ENCODE measurements at regions not wholly inside any gene's neighbourhood (a gene's known extent, or its start where the extent isn't known, plus 50 kb on each side); places are given as distances from the start of the nearest gene placed in this dataset.
A peak's percentile ranks its signal among the peaks of the same experiment; 100 is the strongest.

DNA sequence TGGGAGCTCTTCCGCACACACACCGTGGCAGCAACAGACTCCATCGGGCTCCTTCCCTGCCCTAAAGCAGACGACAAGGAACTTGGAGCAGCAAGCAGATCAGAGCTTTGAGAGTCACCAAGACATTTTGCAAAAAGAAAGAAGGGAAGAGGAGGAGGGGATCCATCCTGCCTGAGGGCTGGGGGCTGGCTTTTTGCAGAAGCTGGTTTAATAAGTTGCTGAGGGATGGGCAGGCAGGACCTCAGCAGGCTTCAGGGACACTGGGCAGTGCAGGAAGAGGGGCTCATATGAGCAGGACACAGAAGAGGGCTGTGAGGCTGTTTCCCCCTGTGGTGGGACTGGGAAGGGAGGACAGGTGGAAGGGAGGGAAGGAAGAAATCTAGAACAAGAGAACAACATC is 133.4 kb upstream of the GSC start:
- no peaks in the 10 kb centered on the region for H3K36me3 Mint-ChIP-seq
- Histone ChIP-seq H3K9me3 (ENCODE audit: control insufficient read depth in 2 of 3, low read length in 3 of 3) (no peaks in the 10 kb centered on the region), H3K27me3 (ENCODE audit: control insufficient read depth in 2 of 2, insufficient read depth in 2 of 2, low read length in 2 of 2) (no peaks in the 10 kb centered on the region), H3K4me1 (ENCODE audit: control insufficient read depth in 2 of 2, insufficient read depth in 2 of 2, low read length in 2 of 2) (no peaks in the 10 kb centered on the region), H3K36me3 (ENCODE audit: control insufficient read depth in 2 of 3, insufficient read depth in 3 of 3, low read length in 3 of 3) (no peaks in the 10 kb centered on the region), H3K4me3 (ENCODE audit: low read length) (no peak overlapping the region), H3K27ac (ENCODE audit: low read depth, low read length) (no peak overlapping the region)
- no peak overlapping the region for H3K27ac Mint-ChIP-seq
- H3K9me3 Mint-ChIP-seq: no peaks in the 10 kb centered on the region
- ATAC-seq (no peak), DNase-seq (no peak)
- ChIA-PET POLR2A (interaction anchor here (0.5 kb wide), 1 partner anchor 203 kb away, joined by 3 read pairs; no protein-coding TSS in a partner anchor), CTCF (no interaction called here)
- H3K4me1 Mint-ChIP-seq: no peaks in the 10 kb centered on the region
- peaks cover 3 to 21% (median 5%) of the 10 kb centered on the region in 5 donors for H3K27me3 Mint-ChIP-seq
- no peak overlapping the region for H3K4me3 Mint-ChIP-seq
- intact Hi-C loops (cut with micrococcal nuclease): no loop called here

DNA sequence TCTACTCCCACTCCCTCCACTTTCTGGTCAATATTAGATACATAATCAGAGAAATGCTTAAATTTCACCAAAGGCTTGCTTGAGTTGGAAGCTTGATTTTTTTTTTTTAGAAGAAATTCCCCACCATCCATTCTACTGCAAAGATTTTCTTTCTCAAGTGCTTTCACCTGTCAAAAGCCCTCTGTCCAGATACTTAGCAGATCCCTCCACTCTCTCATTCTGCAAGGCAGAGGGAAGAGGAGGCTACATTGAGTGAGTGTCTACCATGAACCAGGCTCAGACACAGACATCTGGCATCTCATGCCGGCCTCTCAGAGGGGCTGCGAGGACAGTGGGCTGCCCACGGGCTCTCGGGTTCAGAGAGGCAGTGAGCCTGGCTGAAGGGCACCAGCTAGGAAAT is 127.6 kb upstream of the GSC start:
- CTCF ChIA-PET: no interaction called here
- no peak overlapping the region for H3K27ac ChIP-seq (ENCODE audit: low read depth, low read length)
- H3K4me3 ChIP-seq (ENCODE audit: low read length): no peak overlapping the region
- Mint-ChIP-seq H3K4me1 (no peaks in the 10 kb centered on the region), H3K36me3 (no peaks in the 10 kb centered on the region), H3K27me3 (peaks cover 0 to 14% (median 6%) of the 10 kb centered on the region in 5 donors), H3K4me3 (no peak overlapping the region), H3K9me3 (peaks cover 0 to 5% (median 0%) of the 10 kb centered on the region in 11 donors), H3K27ac (no peak overlapping the region)
- no peaks in the 10 kb centered on the region for H3K9me3 ChIP-seq (ENCODE audit: control insufficient read depth in 2 of 3, low read length in 3 of 3)
- intact Hi-C loops (cut with micrococcal nuclease): no loop called here
- ATAC-seq: no peak
- H3K36me3 ChIP-seq (ENCODE audit: control insufficient read depth in 2 of 3, insufficient read depth in 3 of 3, low read length in 3 of 3): no peaks in the 10 kb centered on the region
- no peak for DNase-seq
- H3K4me1 ChIP-seq (ENCODE audit: control insufficient read depth in 2 of 2, insufficient read depth in 2 of 2, low read length in 2 of 2): no peaks in the 10 kb centered on the region
- POLR2A ChIA-PET: no interaction called here
- no peaks in the 10 kb centered on the region for H3K27me3 ChIP-seq (ENCODE audit: control insufficient read depth in 2 of 2, insufficient read depth in 2 of 2, low read length in 2 of 2)

DNA sequence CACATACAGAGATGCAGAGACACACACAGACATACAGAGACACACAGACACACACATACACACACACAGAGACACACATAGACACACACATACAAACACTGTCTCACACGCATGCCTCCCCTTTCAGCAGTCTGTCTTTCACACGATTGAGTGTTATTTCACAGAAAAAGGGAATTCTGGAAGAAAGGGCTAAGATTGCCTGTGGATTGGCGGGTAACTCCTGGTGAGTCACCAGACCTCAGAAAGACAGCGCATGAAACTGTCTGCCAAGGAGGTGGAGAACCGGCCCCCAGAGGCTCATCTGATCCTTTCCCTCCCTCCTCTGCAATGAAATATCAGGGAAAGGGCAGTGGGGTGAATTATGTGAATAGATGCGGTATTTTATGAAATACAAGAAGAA is 127.2 kb upstream of the GSC start:
- no peaks in the 10 kb centered on the region for H3K27me3 ChIP-seq (ENCODE audit: control insufficient read depth in 2 of 2, insufficient read depth in 2 of 2, low read length in 2 of 2)
- H3K4me1 ChIP-seq (ENCODE audit: control insufficient read depth in 2 of 2, insufficient read depth in 2 of 2, low read length in 2 of 2): no peaks in the 10 kb centered on the region
- no peaks in the 10 kb centered on the region for H3K36me3 ChIP-seq (ENCODE audit: control insufficient read depth in 2 of 3, insufficient read depth in 3 of 3, low read length in 3 of 3)
- ChIA-PET POLR2A (no interaction called here), CTCF (no interaction called here)
- H3K9me3 ChIP-seq (ENCODE audit: control insufficient read depth in 2 of 3, low read length in 3 of 3): no peaks in the 10 kb centered on the region
- intact Hi-C loops (cut with micrococcal nuclease): no loop called here
- no peak for DNase-seq
- no peaks in the 10 kb centered on the region for H3K36me3 Mint-ChIP-seq
- H3K4me3 ChIP-seq (ENCODE audit: low read length): no peak overlapping the region
- H3K9me3 Mint-ChIP-seq: peaks cover 0 to 5% (median 0%) of the 10 kb centered on the region in 11 donors
- H3K27ac Mint-ChIP-seq: no peak overlapping the region
- H3K27me3 Mint-ChIP-seq: peaks cover 0 to 14% (median 6%) of the 10 kb centered on the region in 5 donors
- ATAC-seq: no peak
- H3K4me3 Mint-ChIP-seq: no peak overlapping the region
- no peak overlapping the region for H3K27ac ChIP-seq (ENCODE audit: low read depth, low read length)
- H3K4me1 Mint-ChIP-seq: no peaks in the 10 kb centered on the region

DNA sequence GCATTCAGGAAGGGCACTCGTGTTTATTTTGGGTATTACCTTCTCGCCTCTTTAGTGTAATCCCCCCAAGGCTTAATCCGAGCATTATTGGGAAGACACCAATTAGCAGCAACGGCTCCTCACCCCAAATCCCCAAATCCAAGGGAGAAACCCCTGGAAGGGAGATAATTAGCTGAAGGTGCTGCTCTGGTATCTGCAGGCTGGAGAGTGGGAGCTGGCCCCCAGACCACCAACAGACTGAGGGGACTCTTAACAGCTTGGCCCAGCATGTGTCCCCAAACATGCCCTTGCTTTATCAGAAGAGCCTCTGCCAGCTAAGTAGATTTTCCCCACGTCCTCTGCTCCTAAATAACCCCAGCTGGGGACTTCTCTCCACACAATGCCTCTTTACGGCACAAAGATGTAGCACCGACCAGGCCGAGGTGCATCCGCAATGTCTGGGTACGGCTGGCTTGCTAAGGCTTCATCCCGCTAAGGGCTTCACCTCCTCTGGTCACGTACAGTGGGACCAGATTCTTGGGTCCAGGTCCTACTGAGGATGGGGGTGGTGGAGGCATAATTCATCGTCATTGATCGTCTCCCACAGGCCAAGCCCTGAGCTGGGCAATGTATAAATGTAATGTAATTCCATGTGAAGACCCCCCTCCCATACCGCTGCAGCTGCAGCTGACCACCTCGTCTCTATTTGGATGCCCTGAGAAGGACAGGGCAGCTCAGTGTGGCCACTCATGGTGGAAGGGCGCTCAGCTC is 123.7 kb upstream of the GSC start:
- no peaks in the 10 kb centered on the region for H3K36me3 Mint-ChIP-seq
- intact Hi-C loops (cut with micrococcal nuclease): no loop called here
- POLR2A ChIA-PET: no interaction called here
- peaks cover 0 to 5% (median 0%) of the 10 kb centered on the region in 11 donors for H3K9me3 Mint-ChIP-seq
- no peaks in the 10 kb centered on the region for H3K4me1 ChIP-seq (ENCODE audit: control insufficient read depth in 2 of 2, insufficient read depth in 2 of 2, low read length in 2 of 2)
- no peak for ATAC-seq
- no peak overlapping the region for H3K4me3 Mint-ChIP-seq
- H3K27ac Mint-ChIP-seq: no peak overlapping the region
- H3K27me3 Mint-ChIP-seq: peaks cover 0 to 6% (median 2%) of the 10 kb centered on the region in 5 donors
- CTCF ChIA-PET: no interaction called here
- no peak overlapping the region for H3K27ac ChIP-seq (ENCODE audit: low read depth, low read length)
- no peak for DNase-seq
- no peak overlapping the region for H3K4me3 ChIP-seq (ENCODE audit: low read length)
- H3K4me1 Mint-ChIP-seq: no peaks in the 10 kb centered on the region
- H3K9me3 ChIP-seq (ENCODE audit: control insufficient read depth in 2 of 3, low read length in 3 of 3): no peaks in the 10 kb centered on the region
- no peaks in the 10 kb centered on the region for H3K27me3 ChIP-seq (ENCODE audit: control insufficient read depth in 2 of 2, insufficient read depth in 2 of 2, low read length in 2 of 2)
- no peaks in the 10 kb centered on the region for H3K36me3 ChIP-seq (ENCODE audit: control insufficient read depth in 2 of 3, insufficient read depth in 3 of 3, low read length in 3 of 3)

DNA sequence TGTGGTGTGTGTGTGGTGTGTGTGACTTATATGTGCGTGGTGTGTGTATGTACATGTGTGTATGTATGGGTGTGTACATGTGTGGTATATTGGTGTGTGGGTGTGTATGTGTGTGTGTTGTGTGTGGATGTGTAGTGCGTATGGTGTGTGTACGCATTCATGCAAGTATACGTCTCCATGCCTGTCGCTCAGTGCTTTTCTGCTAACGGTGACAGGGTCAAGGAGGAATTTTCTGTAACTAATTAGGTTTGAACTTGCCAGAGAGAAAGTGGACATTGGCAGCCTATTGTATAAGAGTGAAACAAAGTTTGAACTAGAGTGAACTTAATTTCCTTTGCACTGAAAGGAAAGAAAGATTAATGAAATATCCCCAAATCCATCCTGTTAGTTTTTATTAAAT is 120.9 kb upstream of the GSC start:
- Histone ChIP-seq H3K27ac (ENCODE audit: low read depth, low read length) (no peak overlapping the region), H3K4me3 (ENCODE audit: low read length) (no peak overlapping the region), H3K27me3 (ENCODE audit: control insufficient read depth in 2 of 2, insufficient read depth in 2 of 2, low read length in 2 of 2) (no peaks in the 10 kb centered on the region), H3K9me3 (ENCODE audit: control insufficient read depth in 2 of 3, low read length in 3 of 3) (no peaks in the 10 kb centered on the region), H3K4me1 (ENCODE audit: control insufficient read depth in 2 of 2, insufficient read depth in 2 of 2, low read length in 2 of 2) (no peaks in the 10 kb centered on the region), H3K36me3 (ENCODE audit: control insufficient read depth in 2 of 3, insufficient read depth in 3 of 3, low read length in 3 of 3) (no peaks in the 10 kb centered on the region)
- DNase-seq: no peak
- no peaks in the 10 kb centered on the region for H3K36me3 Mint-ChIP-seq
- no peak overlapping the region for H3K4me3 Mint-ChIP-seq
- peak; percentile 23 for ATAC-seq
- CTCF ChIA-PET: no interaction called here
- H3K27ac Mint-ChIP-seq: no peak overlapping the region
- H3K4me1 Mint-ChIP-seq: peaks cover 0 to 2% (median 0%) of the 10 kb centered on the region in 7 donors
- POLR2A ChIA-PET: no interaction called here
- intact Hi-C loops (cut with micrococcal nuclease): no loop called here
- peaks cover 0 to 3% (median 0%) of the 10 kb centered on the region in 11 donors for H3K9me3 Mint-ChIP-seq
- H3K27me3 Mint-ChIP-seq: peaks cover 0 to 7% (median 0%) of the 10 kb centered on the region in 5 donors

DNA sequence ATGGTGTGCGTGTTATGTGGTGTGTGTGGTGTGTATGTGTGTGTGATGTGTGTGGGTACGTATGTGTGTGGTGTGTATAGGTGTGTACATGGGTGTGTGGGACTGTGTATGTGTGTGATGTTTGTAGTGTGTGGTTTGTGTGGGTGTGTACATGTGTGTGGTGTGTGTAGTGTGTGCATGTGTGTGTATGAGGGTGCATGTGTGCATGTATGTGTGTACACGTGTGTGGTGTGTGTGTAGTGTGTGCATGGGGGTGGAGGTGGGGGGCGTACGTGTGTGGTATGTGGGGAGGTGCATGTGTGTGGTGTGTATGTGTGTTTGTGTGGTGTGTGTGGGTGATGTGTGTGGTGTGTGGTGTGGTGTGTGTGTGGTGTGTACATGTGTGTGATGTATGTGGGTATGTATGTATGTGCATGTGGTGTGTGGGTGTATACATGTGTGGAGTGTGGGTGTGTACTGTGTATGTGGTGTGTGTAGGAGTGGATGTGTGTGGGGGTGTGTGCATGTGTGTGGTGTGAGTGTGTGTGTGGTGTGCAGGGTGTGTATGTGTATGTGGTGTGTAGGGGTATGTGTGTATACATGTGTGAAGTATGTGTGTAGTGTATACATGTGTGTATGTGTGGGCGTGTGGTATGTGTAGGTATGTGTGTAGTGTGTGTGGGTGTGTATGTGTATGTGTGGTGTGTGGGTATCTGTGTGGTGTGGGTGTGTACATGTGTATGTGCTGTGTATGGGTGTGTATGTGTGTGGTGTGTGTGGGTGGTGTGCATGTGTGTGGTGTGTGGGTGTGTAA is 119.8 kb upstream of the GSC start:
- DNase-seq (no peak), ATAC-seq (peak; percentile 23)
- Mint-ChIP-seq H3K27ac (no peak overlapping the region), H3K9me3 (peaks cover 0 to 2% (median 0%) of the 10 kb centered on the region in 11 donors), H3K27me3 (peaks cover 0 to 13% (median 4%) of the 10 kb centered on the region in 5 donors), H3K4me3 (no peak overlapping the region), H3K36me3 (no peaks in the 10 kb centered on the region), H3K4me1 (peaks cover 0 to 2% (median 0%) of the 10 kb centered on the region in 7 donors)
- intact Hi-C loops (cut with micrococcal nuclease): no loop called here
- POLR2A ChIA-PET: no interaction called here
- Histone ChIP-seq H3K36me3 (ENCODE audit: control insufficient read depth in 2 of 3, insufficient read depth in 3 of 3, low read length in 3 of 3) (no peaks in the 10 kb centered on the region), H3K4me1 (ENCODE audit: control insufficient read depth in 2 of 2, insufficient read depth in 2 of 2, low read length in 2 of 2) (no peaks in the 10 kb centered on the region), H3K27ac (ENCODE audit: low read depth, low read length) (no peak overlapping the region), H3K9me3 (ENCODE audit: control insufficient read depth in 2 of 3, low read length in 3 of 3) (no peaks in the 10 kb centered on the region), H3K4me3 (ENCODE audit: low read length) (no peak overlapping the region), H3K27me3 (ENCODE audit: control insufficient read depth in 2 of 2, insufficient read depth in 2 of 2, low read length in 2 of 2) (no peaks in the 10 kb centered on the region)
- CTCF ChIA-PET: no interaction called here
